C4-2B (cell line): ENCODE measurements at regions not wholly inside any gene's neighbourhood (a gene's known extent, or its start where the extent isn't known, plus 50 kb on each side); places are given as distances from the start of the nearest gene placed in this dataset.

Experiments
- ZFX ChIP-seq: fragments of 450-650 bp; IDR thresholded peaks from 2 replicates; pipeline ENCODE4 v1.6.1; 2017
- TF ChIP-seq, protein P1 (sequence below): fragments of 450-650 bp; conservative IDR thresholded peaks from 2 replicates; pipeline ENCODE4 v1.5.1; 2017; ENCODE audit warnings: mild to moderate bottlenecking

DNA sequence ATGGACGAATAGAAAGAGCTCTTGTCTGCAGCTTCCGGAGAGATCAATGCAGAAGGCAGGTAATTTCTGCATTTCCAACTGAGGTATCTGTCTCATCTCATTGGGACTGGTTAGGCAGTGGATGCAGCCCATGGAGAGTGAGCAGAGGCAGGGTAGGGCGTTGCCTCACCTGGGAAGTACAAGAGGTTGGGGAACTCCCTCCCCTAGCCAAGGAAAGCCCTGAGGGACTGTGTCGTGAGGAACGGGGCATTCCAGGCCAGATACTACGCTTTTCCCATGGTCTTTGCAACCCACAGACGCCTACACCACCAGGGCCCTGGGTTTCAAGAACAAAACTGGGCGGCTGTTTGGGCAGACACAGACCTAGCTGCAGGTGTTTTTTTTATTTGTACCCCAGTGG lies 186.3 kb downstream of the ETV1 start:
- TF ChIP-seq, protein P1, sequence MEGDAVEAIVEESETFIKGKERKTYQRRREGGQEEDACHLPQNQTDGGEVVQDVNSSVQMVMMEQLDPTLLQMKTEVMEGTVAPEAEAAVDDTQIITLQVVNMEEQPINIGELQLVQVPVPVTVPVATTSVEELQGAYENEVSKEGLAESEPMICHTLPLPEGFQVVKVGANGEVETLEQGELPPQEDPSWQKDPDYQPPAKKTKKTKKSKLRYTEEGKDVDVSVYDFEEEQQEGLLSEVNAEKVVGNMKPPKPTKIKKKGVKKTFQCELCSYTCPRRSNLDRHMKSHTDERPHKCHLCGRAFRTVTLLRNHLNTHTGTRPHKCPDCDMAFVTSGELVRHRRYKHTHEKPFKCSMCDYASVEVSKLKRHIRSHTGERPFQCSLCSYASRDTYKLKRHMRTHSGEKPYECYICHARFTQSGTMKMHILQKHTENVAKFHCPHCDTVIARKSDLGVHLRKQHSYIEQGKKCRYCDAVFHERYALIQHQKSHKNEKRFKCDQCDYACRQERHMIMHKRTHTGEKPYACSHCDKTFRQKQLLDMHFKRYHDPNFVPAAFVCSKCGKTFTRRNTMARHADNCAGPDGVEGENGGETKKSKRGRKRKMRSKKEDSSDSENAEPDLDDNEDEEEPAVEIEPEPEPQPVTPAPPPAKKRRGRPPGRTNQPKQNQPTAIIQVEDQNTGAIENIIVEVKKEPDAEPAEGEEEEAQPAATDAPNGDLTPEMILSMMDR: no peak
- no peak for TF ChIP-seq ZFX
